ENCODE measurements at regions not wholly inside any gene's neighbourhood (a gene's known extent, or its start where the extent isn't known, plus 50 kb on each side); places are given as distances from the start of the nearest gene placed in this dataset.

DNA sequence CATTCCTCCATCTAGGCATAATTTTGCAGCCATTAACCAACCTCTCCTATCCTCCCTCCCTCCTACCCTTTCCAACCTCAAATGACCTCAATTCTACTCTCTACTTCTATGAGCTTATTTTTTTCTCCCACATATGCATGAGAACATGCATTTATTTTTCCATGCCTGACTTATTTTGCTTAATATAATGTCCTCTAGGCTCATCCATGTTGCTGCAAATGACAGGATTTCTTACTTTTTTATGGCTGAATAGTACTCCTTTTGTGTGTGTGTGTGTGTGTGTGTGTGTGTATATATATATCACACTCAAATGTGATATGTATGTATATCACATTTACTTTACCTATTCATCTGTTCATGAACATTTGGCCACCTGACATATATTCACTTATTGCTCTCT is 339.4 kb downstream of the SIPA1L2 start:
- TF ChIP-seq, protein P1, sequence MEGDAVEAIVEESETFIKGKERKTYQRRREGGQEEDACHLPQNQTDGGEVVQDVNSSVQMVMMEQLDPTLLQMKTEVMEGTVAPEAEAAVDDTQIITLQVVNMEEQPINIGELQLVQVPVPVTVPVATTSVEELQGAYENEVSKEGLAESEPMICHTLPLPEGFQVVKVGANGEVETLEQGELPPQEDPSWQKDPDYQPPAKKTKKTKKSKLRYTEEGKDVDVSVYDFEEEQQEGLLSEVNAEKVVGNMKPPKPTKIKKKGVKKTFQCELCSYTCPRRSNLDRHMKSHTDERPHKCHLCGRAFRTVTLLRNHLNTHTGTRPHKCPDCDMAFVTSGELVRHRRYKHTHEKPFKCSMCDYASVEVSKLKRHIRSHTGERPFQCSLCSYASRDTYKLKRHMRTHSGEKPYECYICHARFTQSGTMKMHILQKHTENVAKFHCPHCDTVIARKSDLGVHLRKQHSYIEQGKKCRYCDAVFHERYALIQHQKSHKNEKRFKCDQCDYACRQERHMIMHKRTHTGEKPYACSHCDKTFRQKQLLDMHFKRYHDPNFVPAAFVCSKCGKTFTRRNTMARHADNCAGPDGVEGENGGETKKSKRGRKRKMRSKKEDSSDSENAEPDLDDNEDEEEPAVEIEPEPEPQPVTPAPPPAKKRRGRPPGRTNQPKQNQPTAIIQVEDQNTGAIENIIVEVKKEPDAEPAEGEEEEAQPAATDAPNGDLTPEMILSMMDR (IDR thresholded peaks at IDR 0.05; ENCODE audit: low read depth, low read length, poor library complexity, severe bottlenecking): no peak
- no peak for TF ChIP-seq EZH2phosphoT487 (IDR thresholded peaks at IDR 0.05; ENCODE audit: borderline replicate concordance, low read length)

All from DOHH2 (cell line).